GM12873 (cell line): ENCODE measurements at regions not wholly inside any gene's neighbourhood (a gene's known extent, or its start where the extent isn't known, plus 50 kb on each side); places are given as distances from the start of the nearest gene placed in this dataset.

Experiments used
- TF ChIP-seq, protein P1 (sequence below): IDR thresholded peaks from 2 replicates; pipeline ENCODE4 v1.5.1; 2012; ENCODE audit warnings: low read depth, mild to moderate bottlenecking, moderate library complexity, low read length, control low read depth; ENCODE audit not compliant: insufficient read depth; ENCODE audit errors: missing control alignments

DNA sequence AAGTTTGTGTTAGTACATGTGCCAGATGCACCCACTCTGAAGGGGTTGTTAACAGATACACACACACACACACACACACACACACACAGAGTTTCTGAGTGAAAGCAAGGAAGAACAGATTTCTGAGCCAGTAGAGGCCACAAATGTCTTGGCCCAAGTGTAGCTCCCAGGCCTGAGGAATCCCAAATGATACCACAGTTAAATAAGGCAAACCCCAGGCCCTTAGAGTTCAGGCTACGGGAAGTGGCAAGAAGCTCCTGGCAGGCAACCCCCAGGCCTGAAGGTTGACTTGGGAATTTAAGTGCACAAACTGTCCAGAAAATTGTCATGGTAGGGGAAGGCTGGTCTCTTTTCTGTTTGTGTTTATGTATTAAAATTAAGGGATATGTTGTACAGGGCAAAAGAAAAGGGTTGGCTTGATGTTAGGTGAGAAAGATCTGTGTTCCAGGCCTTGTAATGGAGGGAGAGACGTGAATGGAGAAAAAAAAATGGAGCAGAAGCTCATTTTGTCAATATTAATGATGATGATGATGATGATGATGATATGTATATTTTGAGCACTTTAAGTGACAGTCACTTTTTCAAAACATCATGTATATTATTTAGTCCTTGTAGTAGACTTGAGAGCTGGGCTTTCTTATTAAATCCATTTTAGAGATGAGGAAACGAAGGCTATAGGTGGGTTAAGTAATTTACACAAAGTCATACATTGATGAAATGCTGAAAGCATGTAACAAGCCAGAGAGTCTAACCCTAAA lies 317.0 kb upstream of the JAG1 start:
- TF ChIP-seq, protein P1, sequence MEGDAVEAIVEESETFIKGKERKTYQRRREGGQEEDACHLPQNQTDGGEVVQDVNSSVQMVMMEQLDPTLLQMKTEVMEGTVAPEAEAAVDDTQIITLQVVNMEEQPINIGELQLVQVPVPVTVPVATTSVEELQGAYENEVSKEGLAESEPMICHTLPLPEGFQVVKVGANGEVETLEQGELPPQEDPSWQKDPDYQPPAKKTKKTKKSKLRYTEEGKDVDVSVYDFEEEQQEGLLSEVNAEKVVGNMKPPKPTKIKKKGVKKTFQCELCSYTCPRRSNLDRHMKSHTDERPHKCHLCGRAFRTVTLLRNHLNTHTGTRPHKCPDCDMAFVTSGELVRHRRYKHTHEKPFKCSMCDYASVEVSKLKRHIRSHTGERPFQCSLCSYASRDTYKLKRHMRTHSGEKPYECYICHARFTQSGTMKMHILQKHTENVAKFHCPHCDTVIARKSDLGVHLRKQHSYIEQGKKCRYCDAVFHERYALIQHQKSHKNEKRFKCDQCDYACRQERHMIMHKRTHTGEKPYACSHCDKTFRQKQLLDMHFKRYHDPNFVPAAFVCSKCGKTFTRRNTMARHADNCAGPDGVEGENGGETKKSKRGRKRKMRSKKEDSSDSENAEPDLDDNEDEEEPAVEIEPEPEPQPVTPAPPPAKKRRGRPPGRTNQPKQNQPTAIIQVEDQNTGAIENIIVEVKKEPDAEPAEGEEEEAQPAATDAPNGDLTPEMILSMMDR: no peak

DNA sequence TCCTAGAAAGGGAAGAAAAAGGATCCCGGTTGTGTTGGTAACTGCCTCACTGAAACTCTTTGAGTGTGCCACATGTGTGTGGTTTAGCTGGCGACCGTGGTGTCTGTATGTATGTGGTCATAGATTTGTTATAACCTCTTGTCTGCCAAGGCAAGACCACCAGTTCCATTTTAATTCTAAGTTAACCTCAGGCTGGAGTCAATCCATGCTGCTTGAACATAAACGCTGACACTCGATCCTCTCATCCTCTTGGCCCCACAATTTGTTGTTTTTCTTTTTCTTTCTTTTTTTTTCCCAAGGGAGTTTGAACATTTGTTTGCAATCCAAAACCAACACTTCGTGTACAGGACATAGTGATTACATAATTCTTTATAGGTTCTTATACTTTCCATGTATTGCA lies 318.9 kb upstream of the JAG1 start:
- TF ChIP-seq, protein P1: no peak

DNA sequence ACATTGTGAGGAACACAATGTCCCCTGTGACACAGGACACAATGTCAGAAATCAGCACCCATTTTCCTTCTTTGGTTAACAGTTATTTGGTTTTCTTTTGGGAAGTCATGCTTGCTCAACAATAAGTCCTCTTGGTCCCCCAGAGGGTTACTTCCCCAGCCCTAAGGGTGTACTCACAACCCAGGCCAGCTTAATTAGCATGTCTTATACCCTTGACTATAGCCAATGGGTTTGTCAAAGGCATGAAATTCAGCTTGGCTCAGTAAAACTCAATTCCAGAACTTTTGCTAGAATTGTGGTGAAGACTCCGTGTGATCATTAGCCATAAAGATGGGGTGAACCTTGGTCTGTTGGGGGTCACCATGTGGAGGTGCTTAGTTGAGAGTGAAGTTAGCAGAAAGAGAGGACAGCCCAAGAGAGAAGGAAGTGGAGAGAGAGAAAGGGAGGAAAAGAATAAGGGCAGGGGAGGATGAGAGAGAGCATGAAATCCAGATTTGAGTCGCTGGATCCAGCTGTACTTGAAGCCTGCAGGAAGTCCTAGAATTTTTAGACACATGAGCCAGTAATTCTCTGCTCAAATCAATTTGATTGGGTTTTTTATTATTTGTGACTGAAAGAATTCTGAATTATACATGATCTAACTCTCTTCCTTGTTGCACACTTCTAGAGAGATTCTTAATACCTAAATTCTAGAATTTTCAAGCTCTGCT lies 321.3 kb upstream of the JAG1 start:
- TF ChIP-seq, protein P1: no peak

DNA sequence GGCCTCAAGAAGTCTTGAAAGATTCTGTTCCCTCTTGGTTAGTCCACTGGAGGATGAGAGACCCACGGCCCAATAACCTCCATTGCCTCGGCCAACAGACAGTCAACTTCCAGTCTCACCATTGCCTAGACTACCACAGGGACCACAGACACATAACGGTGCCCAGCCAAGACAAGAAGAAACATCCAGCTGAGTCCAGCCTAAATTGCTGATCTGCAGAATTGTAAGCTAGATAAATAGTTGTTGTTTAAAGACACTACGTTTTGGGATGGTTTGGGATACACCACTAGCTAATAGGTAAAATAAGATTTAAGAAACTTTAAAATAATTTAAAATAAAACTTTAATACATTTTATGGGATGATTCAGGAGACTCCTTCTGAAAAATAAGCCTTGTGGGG lies 324.7 kb upstream of the JAG1 start:
- TF ChIP-seq, protein P1: no peak

DNA sequence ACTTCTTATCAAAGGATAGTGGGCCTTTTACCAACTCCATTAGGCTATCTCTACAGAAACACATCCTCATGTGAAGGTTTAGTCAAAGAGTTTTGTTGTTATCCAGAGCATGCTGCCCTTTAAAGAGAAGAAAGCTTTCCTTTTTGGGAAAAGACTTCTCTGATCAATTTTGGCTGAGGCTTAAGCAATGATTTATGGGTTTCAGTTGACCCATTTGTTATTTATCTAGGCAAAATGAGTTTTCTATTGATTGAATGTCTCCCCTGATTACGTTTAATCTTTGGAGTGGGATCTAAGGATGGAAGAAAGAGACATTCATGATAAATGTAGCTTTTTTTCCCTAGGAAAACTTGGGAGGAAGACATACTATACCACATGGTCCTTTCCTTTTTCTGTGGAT lies 326.6 kb upstream of the JAG1 start:
- TF ChIP-seq, protein P1: no peak

DNA sequence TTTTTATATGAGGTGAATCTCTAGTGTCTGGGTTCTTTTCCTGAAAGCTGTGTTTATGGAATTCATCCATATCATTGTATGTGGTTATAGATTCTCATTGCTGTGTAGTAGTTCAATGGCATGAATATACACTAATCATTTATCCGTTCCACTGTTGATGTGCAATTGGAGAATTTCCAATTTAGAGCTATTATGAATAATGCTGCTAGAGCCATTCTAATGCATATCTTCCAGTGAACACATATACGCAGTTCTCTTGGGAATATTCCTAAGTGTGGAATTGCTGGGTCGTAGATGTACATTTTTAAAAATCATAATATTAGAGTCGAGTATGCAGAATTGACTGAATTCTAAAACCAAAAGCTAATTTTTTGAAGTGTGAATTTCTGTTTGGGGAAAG lies 327.5 kb upstream of the JAG1 start:
- TF ChIP-seq, protein P1: no peak

DNA sequence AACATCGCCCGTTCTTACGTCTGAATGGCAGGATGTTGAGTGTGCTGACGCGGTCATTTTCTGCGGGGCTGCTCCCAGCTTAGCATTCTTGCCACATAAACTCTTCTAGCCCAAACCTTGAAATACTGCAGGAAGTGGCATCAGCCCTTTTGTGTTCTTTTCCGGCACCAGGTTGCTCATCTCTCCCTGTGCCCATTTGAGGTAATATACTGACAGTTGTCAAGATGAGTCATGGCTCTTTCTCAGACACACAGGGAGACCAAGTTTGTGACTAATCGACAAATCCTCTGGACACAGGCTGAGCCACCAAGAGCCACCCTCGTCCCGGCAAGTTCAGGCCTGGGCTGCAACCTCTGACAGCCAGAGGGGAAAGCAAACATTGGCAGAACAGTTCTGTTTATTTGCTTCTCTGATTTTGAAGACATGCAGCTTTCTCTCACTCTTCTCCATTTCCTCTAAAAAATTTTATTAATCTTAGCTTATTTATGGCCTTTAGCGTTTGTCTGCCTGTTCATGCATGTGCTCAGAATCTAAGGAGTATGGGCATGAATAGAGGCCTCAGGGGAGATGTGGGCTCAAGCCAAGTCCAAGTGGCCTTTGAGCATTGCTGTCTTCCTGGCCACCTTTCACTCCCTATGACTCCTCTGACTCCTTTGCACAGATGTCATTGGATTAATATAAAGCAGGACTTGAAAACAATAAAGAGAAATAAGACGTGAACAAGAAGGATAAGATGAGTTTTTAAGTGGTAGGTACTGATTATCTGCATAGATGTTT lies 328.2 kb upstream of the JAG1 start:
- TF ChIP-seq, protein P1: no peak
